CD4-positive, CD25-positive, alpha-beta regulatory T cell (primary cell): ENCODE measurements at regions not wholly inside any gene's neighbourhood (a gene's known extent, or its start where the extent isn't known, plus 50 kb on each side); places are given as distances from the start of the nearest gene placed in this dataset.

Experiments
- ATAC-seq, 2 donors: fragments of 150-1000 bp; cut with Tn5 transposase; one replicate each; pipeline ENCODE4 v1.10.0; 2021; ENCODE audit warnings: low read depth in 2 of 2, moderate number of reproducible peaks in 2 of 2, moderate library complexity in 1 of 2
- DNase-seq, 3 donors: peaks; one replicate each; pipeline versions ENCODE4 v3.0.0 to v3.0.0-alpha.2; 2012 to 2022; ENCODE audit warnings: mixed read lengths in 1 of 3
- H3K27ac ChIP-seq: one replicate; pipeline ENCODE4 v1.7.0; 2013; ENCODE audit warnings: mild to moderate bottlenecking, low read length; ENCODE audit not compliant: insufficient read depth, poor library complexity, severe bottlenecking
- H3K27me3 ChIP-seq: one replicate; pipeline ENCODE4 v1.7.0; 2013; ENCODE audit warnings: low read length; ENCODE audit not compliant: control insufficient read depth, insufficient read depth
- H3K36me3 ChIP-seq: one replicate; pipeline ENCODE4 v1.7.0; 2013; ENCODE audit warnings: mild to moderate bottlenecking, low read length, moderate library complexity; ENCODE audit not compliant: control insufficient read depth, insufficient read depth
- H3K4me1 ChIP-seq: 2 replicates; pipeline ENCODE4 v1.7.0; 2013; ENCODE audit warnings: mild to moderate bottlenecking, low read length; ENCODE audit not compliant: insufficient read depth, control insufficient read depth, poor library complexity, severe bottlenecking
- H3K4me3 ChIP-seq: one replicate; pipeline ENCODE4 v1.7.0; 2013; ENCODE audit warnings: low read depth, mild to moderate bottlenecking, low read length, moderate library complexity
- H3K9me3 ChIP-seq, 2 experiments: 1 replicate in 1 of 2; 2 replicates in 1 of 2; pipeline ENCODE4 v1.7.0; 2013; ENCODE audit warnings: low read length in 2 of 2, mild to moderate bottlenecking in 1 of 2, moderate library complexity in 1 of 2; ENCODE audit not compliant: control insufficient read depth in 2 of 2
- H3K27ac Mint-ChIP-seq, 3 donors: one replicate each; pipeline ENCODE4 v1.8.0; 2020 to 2022; ENCODE audit warnings: mild to moderate bottlenecking in 3 of 3, mixed read lengths in 3 of 3, moderate library complexity in 2 of 3
- H3K27me3 Mint-ChIP-seq: one replicate; pipeline ENCODE4 v1.8.0; 2022; ENCODE audit warnings: mild to moderate bottlenecking, mixed read lengths
- H3K36me3 Mint-ChIP-seq: one replicate; pipeline ENCODE4 v1.8.0; 2020; ENCODE audit warnings: mixed read lengths
- H3K4me1 Mint-ChIP-seq, 4 donors: one replicate each; pipeline ENCODE4 v1.8.0; 2020 to 2022; ENCODE audit warnings: mixed read lengths in 4 of 4, mild to moderate bottlenecking in 1 of 4
- H3K4me3 Mint-ChIP-seq, 4 donors: one replicate each; pipeline ENCODE4 v1.8.0; 2020 to 2022; ENCODE audit warnings: mild to moderate bottlenecking in 4 of 4, mixed read lengths in 4 of 4, moderate library complexity in 3 of 4
- H3K9me3 Mint-ChIP-seq, 7 donors: one replicate each; pipeline ENCODE4 v1.8.0; 2020 to 2022; ENCODE audit warnings: mixed read lengths in 7 of 7, mild to moderate bottlenecking in 3 of 7, moderate library complexity in 2 of 7

DNA sequence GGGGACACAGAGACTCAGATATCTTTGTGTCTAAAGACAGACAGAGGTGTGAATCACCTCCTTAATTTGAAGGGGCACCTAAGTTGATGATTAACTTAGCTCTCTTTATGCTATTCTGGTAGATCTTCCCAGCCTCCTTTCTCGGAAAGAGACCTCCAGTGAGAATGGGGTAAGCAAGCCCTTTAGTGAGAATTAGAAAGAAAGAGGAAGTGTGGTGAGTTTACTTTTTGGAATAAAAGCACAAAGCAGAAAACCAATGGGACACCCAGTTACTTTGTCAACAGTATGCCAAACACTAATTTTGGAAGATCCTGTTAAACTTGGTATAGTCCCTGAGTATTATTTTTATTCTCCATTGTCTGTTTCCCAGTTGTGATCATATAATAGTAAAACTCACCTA lies 302.8 kb upstream of the RASA1 start:
- DNase-seq, result no peak
- Histone ChIP-seq H3K27ac (no peak overlapping the region), H3K9me3 (no peaks in the 10 kb centered on the region), H3K36me3 (no peaks in the 10 kb centered on the region), H3K4me3 (no peak overlapping the region), H3K27me3 (peaks cover 5% of the 10 kb centered on the region), H3K4me1 (no peaks in the 10 kb centered on the region)
- no peak for ATAC-seq
- Mint-ChIP-seq H3K4me3 (no peak overlapping the region), H3K27me3 (peaks cover 26% of the 10 kb centered on the region), H3K27ac (no peak overlapping the region), H3K9me3 (peaks cover 0 to 1% (median 0%) of the 10 kb centered on the region in 7 donors), H3K36me3 (no peaks in the 10 kb centered on the region), H3K4me1 (peaks cover 0 to 3% (median 0%) of the 10 kb centered on the region in 4 donors)

DNA sequence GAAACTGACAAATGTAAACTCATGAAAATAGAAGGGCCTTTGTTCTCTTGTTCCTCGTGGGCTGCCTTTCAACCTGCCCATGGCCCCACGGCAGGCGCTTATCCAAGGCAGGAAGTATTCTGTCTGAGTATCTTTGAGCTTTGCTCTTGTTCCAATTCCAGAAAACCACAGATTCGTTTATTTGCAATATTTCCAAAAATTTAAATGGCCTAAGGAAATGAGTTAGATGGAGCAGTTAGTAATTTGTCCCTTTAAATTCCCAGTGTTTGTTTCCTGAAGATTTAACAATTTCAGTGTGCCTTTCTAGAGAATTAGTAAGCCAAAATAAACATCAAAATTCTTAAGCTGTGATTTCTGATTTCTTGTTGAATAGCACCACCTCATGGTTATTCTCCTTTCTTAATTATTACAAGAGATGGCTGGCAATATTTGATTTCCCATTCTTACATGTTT lies 299.4 kb upstream of the RASA1 start:
- no peaks in the 10 kb centered on the region for H3K36me3 ChIP-seq
- DNase-seq (peak in 2 of 3 donors; percentile 18 to 21), ATAC-seq (no peak)
- Mint-ChIP-seq H3K4me3 (peak overlapping the region in 1 of 4 donors; percentile 4), H3K27ac (no peak overlapping the region), H3K9me3 (no peaks in the 10 kb centered on the region), H3K4me1 (peaks cover 0 to 7% (median 3%) of the 10 kb centered on the region in 4 donors), H3K27me3 (peaks cover 44% of the 10 kb centered on the region), H3K36me3 (no peaks in the 10 kb centered on the region)
- H3K27me3 ChIP-seq, result peaks cover 7% of the 10 kb centered on the region
- no peaks in the 10 kb centered on the region for H3K9me3 ChIP-seq
- no peaks in the 10 kb centered on the region for H3K4me1 ChIP-seq
- no peak overlapping the region for H3K4me3 ChIP-seq
- H3K27ac ChIP-seq, result no peak overlapping the region

DNA sequence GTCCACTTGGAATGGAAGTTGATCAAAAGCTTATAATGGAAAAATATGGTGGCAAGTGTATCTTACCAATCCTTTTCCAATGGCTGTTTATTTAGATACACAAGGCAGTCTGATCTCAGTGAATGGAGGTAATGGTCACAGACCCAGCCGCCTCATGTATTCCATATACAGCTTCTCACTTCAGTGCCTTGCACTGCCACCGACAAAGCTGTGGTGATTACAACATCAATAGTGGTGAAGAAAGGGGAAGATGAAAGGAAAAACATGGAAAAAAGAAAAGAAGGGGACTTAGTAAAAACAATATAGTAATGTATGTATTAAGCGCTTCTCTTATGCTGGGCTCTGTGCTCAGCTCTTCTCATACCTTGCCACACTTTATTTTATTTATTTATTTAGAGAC lies 297.3 kb upstream of the RASA1 start:
- ATAC-seq (no peak), DNase-seq (no peak)
- Mint-ChIP-seq H3K4me3 (no peak overlapping the region), H3K4me1 (peaks cover 0 to 7% (median 4%) of the 10 kb centered on the region in 4 donors), H3K27me3 (peaks cover 48% of the 10 kb centered on the region), H3K27ac (no peak overlapping the region), H3K9me3 (no peaks in the 10 kb centered on the region), H3K36me3 (no peaks in the 10 kb centered on the region)
- no peaks in the 10 kb centered on the region for H3K4me1 ChIP-seq
- peaks cover 11% of the 10 kb centered on the region for H3K27me3 ChIP-seq
- H3K9me3 ChIP-seq, result no peaks in the 10 kb centered on the region
- no peak overlapping the region for H3K4me3 ChIP-seq
- H3K36me3 ChIP-seq, result no peaks in the 10 kb centered on the region
- H3K27ac ChIP-seq, result no peak overlapping the region

DNA sequence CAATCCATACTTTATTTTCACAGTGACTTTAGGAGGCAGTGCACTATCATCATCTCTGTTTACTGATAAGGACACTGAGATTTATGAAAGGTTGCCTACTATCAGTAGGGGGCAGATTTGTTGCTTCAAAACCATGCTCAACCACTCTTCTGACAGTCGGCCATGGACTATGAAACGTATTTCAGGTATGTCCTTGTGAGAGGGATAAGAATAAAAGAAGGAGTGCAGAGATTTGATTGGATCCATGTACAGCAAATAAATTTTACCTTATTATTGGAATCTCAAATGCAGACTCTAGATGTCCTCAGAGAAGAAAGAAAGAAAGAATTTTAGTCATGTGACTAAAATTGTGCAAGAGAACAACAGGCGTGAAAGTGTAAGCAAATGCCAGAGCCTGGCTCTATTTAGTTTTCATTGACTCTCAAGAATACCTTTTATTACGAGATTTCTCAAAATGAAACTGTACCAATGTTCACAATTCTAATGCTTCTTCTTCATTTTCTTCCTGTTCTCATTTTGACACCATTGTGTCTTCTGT lies 296.6 kb upstream of the RASA1 start:
- ATAC-seq, result no peak

DNA sequence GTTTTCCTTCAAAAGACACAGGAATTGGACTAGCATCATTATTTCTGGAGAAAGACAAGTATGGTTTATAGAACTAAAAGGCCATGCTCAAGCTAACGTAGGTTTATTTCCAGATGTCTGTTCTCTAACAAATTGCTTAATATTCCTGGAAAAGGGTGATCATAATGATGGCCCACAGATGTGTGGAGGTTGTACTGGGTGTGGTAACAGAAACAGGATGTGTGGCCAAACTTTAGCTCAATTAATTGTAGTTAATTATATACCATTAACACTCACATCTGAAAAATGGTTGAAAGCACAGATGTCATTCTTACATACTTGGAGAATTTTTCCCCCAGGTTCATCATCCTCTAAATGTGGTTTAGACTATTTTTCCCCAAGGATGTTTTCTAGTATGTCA lies 292.7 kb upstream of the RASA1 start:
- Mint-ChIP-seq H3K4me1 (peaks cover 0 to 7% (median 3%) of the 10 kb centered on the region in 4 donors), H3K4me3 (no peak overlapping the region), H3K27me3 (peaks cover 48% of the 10 kb centered on the region), H3K36me3 (no peaks in the 10 kb centered on the region), H3K27ac (no peak overlapping the region), H3K9me3 (peaks cover 0 to 3% (median 0%) of the 10 kb centered on the region in 7 donors)
- H3K36me3 ChIP-seq, result no peaks in the 10 kb centered on the region
- H3K4me1 ChIP-seq, result no peaks in the 10 kb centered on the region
- ATAC-seq, result no peak
- H3K27me3 ChIP-seq, result peaks cover 15% of the 10 kb centered on the region
- H3K27ac ChIP-seq, result no peak overlapping the region
- H3K4me3 ChIP-seq, result no peak overlapping the region
- peak in 1 of 3 donors; percentile 7 for DNase-seq
- no peaks in the 10 kb centered on the region for H3K9me3 ChIP-seq

More for the DNA sequence above, 296.6 kb upstream of the RASA1 start:
- peak overlapping the region; percentile 29 for H3K4me3 ChIP-seq
- Mint-ChIP-seq H3K4me3 (no peak overlapping the region), H3K4me1 (peaks cover 0 to 7% (median 4%) of the 10 kb centered on the region in 4 donors), H3K36me3 (no peaks in the 10 kb centered on the region), H3K9me3 (no peaks in the 10 kb centered on the region), H3K27me3 (peaks cover 54% of the 10 kb centered on the region), H3K27ac (peak overlapping the region in 1 of 3 donors; percentile 33)
- DNase-seq, result peak in 1 of 3 donors; percentile 35
- no peaks in the 10 kb centered on the region for H3K9me3 ChIP-seq
- no peaks in the 10 kb centered on the region for H3K36me3 ChIP-seq
- no peak overlapping the region for H3K27ac ChIP-seq
- peaks cover 14% of the 10 kb centered on the region for H3K27me3 ChIP-seq
- no peaks in the 10 kb centered on the region for H3K4me1 ChIP-seq

DNA sequence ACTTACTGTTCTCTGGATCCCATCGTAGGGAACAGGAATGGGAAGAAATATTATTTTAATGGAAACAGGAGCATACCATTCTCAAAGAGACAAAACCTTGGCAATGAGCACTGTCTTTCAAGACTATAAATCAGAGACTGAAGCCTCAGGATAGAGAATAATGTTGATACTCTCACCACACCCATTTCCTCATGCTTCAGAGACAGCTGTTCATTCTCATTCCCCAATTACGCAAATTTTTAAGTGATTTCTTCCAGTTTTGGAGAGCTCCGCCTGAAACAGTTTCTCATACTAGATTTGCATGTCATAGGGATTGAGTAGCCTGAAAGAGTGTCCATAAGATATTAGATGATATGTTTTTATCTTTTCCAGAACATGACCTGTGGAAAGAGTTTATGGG lies 290.5 kb upstream of the RASA1 start:
- Histone ChIP-seq H3K4me3 (no peak overlapping the region), H3K4me1 (no peaks in the 10 kb centered on the region), H3K27ac (no peak overlapping the region), H3K36me3 (no peaks in the 10 kb centered on the region), H3K27me3 (peaks cover 15% of the 10 kb centered on the region), H3K9me3 (no peaks in the 10 kb centered on the region)
- ATAC-seq, result no peak
- Mint-ChIP-seq H3K9me3 (peaks cover 0 to 3% (median 0%) of the 10 kb centered on the region in 7 donors), H3K4me3 (no peak overlapping the region), H3K4me1 (peaks cover 0 to 2% (median 0%) of the 10 kb centered on the region in 4 donors), H3K27me3 (peaks cover 32% of the 10 kb centered on the region), H3K27ac (no peak overlapping the region), H3K36me3 (no peaks in the 10 kb centered on the region)
- DNase-seq, result no peak

DNA sequence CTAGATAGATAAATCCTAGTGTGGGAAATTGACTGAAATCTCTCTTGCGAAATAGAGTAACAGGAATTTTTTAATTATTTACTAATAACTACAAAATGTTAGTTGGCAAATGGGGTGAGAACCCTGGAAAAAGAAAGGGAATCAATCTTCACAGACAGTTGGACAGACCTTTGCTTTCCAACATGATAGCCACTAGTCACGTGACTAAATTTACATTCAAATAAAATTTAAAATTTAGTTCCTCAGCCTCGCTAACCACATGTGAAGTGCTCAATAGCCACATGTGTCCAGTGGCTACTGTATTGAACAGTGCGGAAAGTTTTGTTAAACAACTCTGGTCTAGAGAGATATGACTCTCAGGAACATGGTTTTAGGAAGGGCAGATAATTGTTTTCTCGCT lies 289.9 kb upstream of the RASA1 start:
- H3K27me3 Mint-ChIP-seq, result peaks cover 32% of the 10 kb centered on the region
- H3K9me3 ChIP-seq, result no peaks in the 10 kb centered on the region
- no peak overlapping the region for H3K27ac ChIP-seq
- H3K4me1 Mint-ChIP-seq, result peaks cover 0 to 2% (median 0%) of the 10 kb centered on the region in 4 donors
- H3K27me3 ChIP-seq, result peaks cover 16% of the 10 kb centered on the region
- H3K36me3 Mint-ChIP-seq, result no peaks in the 10 kb centered on the region
- DNase-seq, result no peak
- no peaks in the 10 kb centered on the region for H3K36me3 ChIP-seq
- H3K9me3 Mint-ChIP-seq, result peaks cover 0 to 3% (median 0%) of the 10 kb centered on the region in 7 donors
- no peak for ATAC-seq
- no peak overlapping the region for H3K4me3 ChIP-seq
- no peak overlapping the region for H3K4me3 Mint-ChIP-seq
- H3K27ac Mint-ChIP-seq, result no peak overlapping the region
- no peaks in the 10 kb centered on the region for H3K4me1 ChIP-seq

DNA sequence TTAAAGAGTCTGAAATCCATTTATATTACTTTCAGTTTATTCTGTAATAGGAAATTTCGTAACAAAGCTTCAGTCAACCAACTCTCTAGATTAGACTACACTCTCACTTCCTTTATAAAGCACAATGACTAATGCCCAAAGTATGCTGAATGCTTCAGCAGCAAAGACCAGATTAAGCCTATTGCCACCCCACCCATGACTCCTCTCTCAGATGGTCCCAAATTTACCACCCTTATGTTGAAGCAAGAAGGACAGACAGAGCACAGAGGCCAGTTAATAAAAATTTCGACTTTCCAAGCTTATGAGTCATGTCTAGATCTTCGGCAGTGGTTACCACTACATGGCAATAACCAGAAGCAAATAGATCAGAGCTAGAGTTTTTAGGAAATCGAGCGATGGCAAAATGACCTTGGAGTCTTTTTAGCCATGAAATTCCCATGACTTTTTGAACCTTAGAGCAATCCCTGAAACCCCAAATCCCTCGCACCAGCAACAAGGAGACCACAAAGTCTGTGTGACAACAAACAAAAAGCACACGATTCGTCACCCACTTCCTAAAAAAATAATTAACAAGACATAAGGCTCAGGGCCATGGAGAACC lies 287.8 kb upstream of the RASA1 start:
- no peaks in the 10 kb centered on the region for H3K4me1 ChIP-seq
- Mint-ChIP-seq H3K36me3 (no peaks in the 10 kb centered on the region), H3K27me3 (peaks cover 37% of the 10 kb centered on the region), H3K9me3 (peaks cover 0 to 3% (median 0%) of the 10 kb centered on the region in 7 donors), H3K27ac (no peak overlapping the region), H3K4me3 (no peak overlapping the region), H3K4me1 (peaks cover 0 to 2% (median 0%) of the 10 kb centered on the region in 4 donors)
- no peak overlapping the region for H3K4me3 ChIP-seq
- peaks cover 13% of the 10 kb centered on the region for H3K27me3 ChIP-seq
- DNase-seq (no peak), ATAC-seq (no peak)
- H3K9me3 ChIP-seq, result no peaks in the 10 kb centered on the region
- no peaks in the 10 kb centered on the region for H3K36me3 ChIP-seq
- H3K27ac ChIP-seq, result no peak overlapping the region
